Neural progenitor cell (in vitro differentiated cells): ENCODE measurements at regions not wholly inside any gene's neighbourhood (a gene's known extent, or its start where the extent isn't known, plus 50 kb on each side); places are given as distances from the start of the nearest gene placed in this dataset.

Experiments used
- EZH2 ChIP-seq: fragments of 200-600 bp; sonication (generic); IDR thresholded peaks from 2 replicates; pipeline ENCODE4 v1.6.1; 2017; ENCODE audit warnings: antibody characterized with exemption, mild to moderate bottlenecking, moderate library complexity
- TF ChIP-seq, protein P1 (sequence below): fragments of 200-600 bp; sonication (generic); IDR thresholded peaks from 2 replicates; pipeline ENCODE4 v1.5.1; 2017; ENCODE audit warnings: antibody characterized with exemption, mild to moderate bottlenecking

DNA sequence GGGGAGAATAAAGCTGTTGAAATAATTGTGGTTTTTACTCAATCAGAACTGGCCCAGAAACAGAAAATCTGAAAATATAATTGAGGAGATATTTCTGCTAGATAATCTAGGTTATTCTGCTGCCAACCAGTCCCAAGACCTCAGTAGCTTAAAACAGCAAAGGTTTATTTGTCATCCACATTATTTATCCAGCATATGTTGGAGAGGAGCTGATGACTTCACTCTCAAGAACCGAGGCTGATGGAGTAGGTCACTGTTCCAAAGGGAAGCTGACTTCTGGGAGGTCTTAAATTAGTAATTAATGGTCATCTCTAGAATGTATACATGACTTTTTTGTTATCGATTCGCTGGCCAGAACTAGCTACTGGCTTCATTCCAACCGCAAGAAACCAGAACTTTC is 124.8 kb upstream of the CTNNA2 start:
- TF ChIP-seq, protein P1, sequence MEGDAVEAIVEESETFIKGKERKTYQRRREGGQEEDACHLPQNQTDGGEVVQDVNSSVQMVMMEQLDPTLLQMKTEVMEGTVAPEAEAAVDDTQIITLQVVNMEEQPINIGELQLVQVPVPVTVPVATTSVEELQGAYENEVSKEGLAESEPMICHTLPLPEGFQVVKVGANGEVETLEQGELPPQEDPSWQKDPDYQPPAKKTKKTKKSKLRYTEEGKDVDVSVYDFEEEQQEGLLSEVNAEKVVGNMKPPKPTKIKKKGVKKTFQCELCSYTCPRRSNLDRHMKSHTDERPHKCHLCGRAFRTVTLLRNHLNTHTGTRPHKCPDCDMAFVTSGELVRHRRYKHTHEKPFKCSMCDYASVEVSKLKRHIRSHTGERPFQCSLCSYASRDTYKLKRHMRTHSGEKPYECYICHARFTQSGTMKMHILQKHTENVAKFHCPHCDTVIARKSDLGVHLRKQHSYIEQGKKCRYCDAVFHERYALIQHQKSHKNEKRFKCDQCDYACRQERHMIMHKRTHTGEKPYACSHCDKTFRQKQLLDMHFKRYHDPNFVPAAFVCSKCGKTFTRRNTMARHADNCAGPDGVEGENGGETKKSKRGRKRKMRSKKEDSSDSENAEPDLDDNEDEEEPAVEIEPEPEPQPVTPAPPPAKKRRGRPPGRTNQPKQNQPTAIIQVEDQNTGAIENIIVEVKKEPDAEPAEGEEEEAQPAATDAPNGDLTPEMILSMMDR, result no peak
- TF ChIP-seq EZH2, result no peak
